Neuronal stem cell (in vitro differentiated cells): ENCODE measurements at regions not wholly inside any gene's neighbourhood (a gene's known extent, or its start where the extent isn't known, plus 50 kb on each side); places are given as distances from the start of the nearest gene placed in this dataset.
"Not testable (repeated sequence)": the region's sequence is repeated elsewhere in the genome, so short reads cannot be mapped to it uniquely, and the experiment has no call there.

Source experiments
- DNase-seq: peaks from one replicate; pipeline ENCODE4 v3.0.0-alpha.2; 2013; ENCODE audit warnings: low spot score
- H2AFZ ChIP-seq: one replicate; pipeline ENCODE4 v1.6.1; 2013; ENCODE audit warnings: mild to moderate bottlenecking, low read length, inconsistent platforms
- H2AK5ac ChIP-seq: 2 replicates; pipeline ENCODE4 v1.6.1; 2013; ENCODE audit warnings: low read depth, mild to moderate bottlenecking, inconsistent platforms, low read length, moderate library complexity, mixed read lengths
- H2BK120ac ChIP-seq: 2 replicates; pipeline ENCODE4 v1.6.1; 2013; ENCODE audit warnings: low read depth, mild to moderate bottlenecking, inconsistent platforms, low read length, moderate library complexity, mixed read lengths
- H2BK12ac ChIP-seq: one replicate; pipeline ENCODE4 v1.6.1; 2013; ENCODE audit warnings: low read length, inconsistent platforms
- H2BK15ac ChIP-seq: 2 replicates; pipeline ENCODE4 v1.6.1; 2013; ENCODE audit warnings: mild to moderate bottlenecking, low read length, inconsistent platforms, mixed read lengths
- H2BK5ac ChIP-seq: one replicate; pipeline ENCODE4 v1.6.1; 2013; ENCODE audit warnings: inconsistent platforms, mild to moderate bottlenecking, low read length, moderate library complexity
- H3K14ac ChIP-seq: one replicate; pipeline ENCODE4 v1.6.1; 2013; ENCODE audit warnings: low read length, inconsistent platforms
- H3K18ac ChIP-seq: 2 replicates; pipeline ENCODE4 v1.6.1; 2013; ENCODE audit warnings: low read length, inconsistent platforms
- H3K23ac ChIP-seq: 2 replicates; pipeline ENCODE4 v1.6.1; 2013; ENCODE audit warnings: low read depth, mild to moderate bottlenecking, mixed read lengths, low read length, inconsistent platforms; ENCODE audit not compliant: poor library complexity
- H3K27ac ChIP-seq: replicated peaks from 3 replicates; pipeline ENCODE4 v1.5.1; 2013; ENCODE audit warnings: low read length, inconsistent platforms
- H3K27me3 ChIP-seq, 3 experiments: 2 replicates each; pipeline ENCODE4 v1.6.1; 2013; ENCODE audit warnings: low read length in 3 of 3, mild to moderate bottlenecking in 2 of 3, inconsistent platforms in 1 of 3, low read depth in 1 of 3, mixed read lengths in 1 of 3, moderate library complexity in 1 of 3; ENCODE audit not compliant: control insufficient read depth in 3 of 3, insufficient read depth in 3 of 3
- H3K36me3 ChIP-seq, 2 donors: replicated peaks in 1 of 2; 2 replicates each; pipeline ENCODE4 v1.6.1; 2013; ENCODE audit warnings: low read length in 2 of 2; ENCODE audit not compliant: control insufficient read depth in 2 of 2, insufficient read depth in 2 of 2
- H3K4ac ChIP-seq: 2 replicates; pipeline ENCODE4 v1.6.1; 2013; ENCODE audit warnings: inconsistent platforms, mild to moderate bottlenecking, low read length, moderate library complexity
- H3K4me1 ChIP-seq, 2 donors: 1 replicate in 1 of 2; 2 replicates in 1 of 2; pipeline ENCODE4 v1.6.1; 2013; ENCODE audit warnings: low read length in 2 of 2, low read depth in 1 of 2; ENCODE audit not compliant: control insufficient read depth in 2 of 2, insufficient read depth in 1 of 2
- H3K4me2 ChIP-seq: one replicate; pipeline ENCODE4 v1.6.1; 2013; ENCODE audit warnings: mild to moderate bottlenecking, low read length, inconsistent platforms; ENCODE audit not compliant: insufficient read depth, poor library complexity, severe bottlenecking
- H3K4me3 ChIP-seq, 2 donors: 2 replicates each; pipeline ENCODE4 v1.5.1; 2013; ENCODE audit warnings: low read length in 2 of 2, mild to moderate bottlenecking in 2 of 2, inconsistent platforms in 1 of 2, moderate library complexity in 1 of 2
- H3K79me1 ChIP-seq: one replicate; pipeline ENCODE4 v1.6.1; 2013; ENCODE audit warnings: low read depth, mild to moderate bottlenecking, inconsistent platforms, low read length, moderate library complexity
- H3K9ac ChIP-seq: one replicate; pipeline ENCODE4 v1.6.1; 2013; ENCODE audit warnings: mild to moderate bottlenecking, low read depth, low read length, inconsistent platforms; ENCODE audit not compliant: poor library complexity
- H3K9me3 ChIP-seq, 2 donors: replicated peaks in 1 of 2; 2 replicates each; pipeline versions ENCODE3 to v1.6.1; 2013; ENCODE audit warnings: low read length in 2 of 2, mild to moderate bottlenecking in 2 of 2, inconsistent platforms in 1 of 2, low read depth in 1 of 2, mixed read lengths in 1 of 2, moderate library complexity in 1 of 2; ENCODE audit not compliant: control insufficient read depth in 2 of 2, insufficient read depth in 1 of 2
- H4K8ac ChIP-seq: one replicate; pipeline ENCODE4 v1.6.1; 2013; ENCODE audit warnings: low read depth, mild to moderate bottlenecking, inconsistent platforms, low read length, moderate library complexity
- H4K91ac ChIP-seq: one replicate; pipeline ENCODE4 v1.6.1; 2013; ENCODE audit warnings: low read length, low read depth, mild to moderate bottlenecking, inconsistent platforms; ENCODE audit not compliant: poor library complexity
- WGBS, 2 donors: extraction: QIAGEN DNeasy Blood & Tissue Kit; methylation state at CpG; one replicate each; pipeline ENCODE4 v1.1.7; 2013; ENCODE audit warnings: missing lambda C conversion rate in 2 of 2, mixed read lengths in 1 of 2; ENCODE audit not compliant: insufficient read length in 2 of 2, insufficient replicate concordance in 1 of 2; ENCODE audit errors: extremely low coverage in 2 of 2; 5-methylcytosine and 5-hydroxymethylcytosine counted together

DNA sequence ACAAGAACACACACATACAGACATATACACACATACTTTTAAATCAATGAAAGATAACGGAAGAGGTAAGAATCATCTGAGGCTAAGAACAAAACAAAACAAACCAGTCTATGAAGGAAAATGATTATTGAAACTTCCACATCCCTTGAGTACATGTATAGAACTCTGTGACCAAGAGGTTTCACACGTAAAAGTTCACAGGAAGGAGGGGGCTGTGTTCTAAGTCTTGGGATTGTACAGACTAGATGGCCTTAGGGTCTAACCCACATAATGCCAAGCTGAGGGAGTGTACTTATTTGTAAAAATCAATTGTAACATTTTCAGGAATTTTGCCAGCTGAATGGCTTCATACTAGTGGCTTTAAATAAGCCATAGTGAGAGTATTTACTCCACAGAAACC, 144.4 kb upstream of the IFNE start:
- H2BK15ac ChIP-seq, result no peak overlapping the region
- no peak overlapping the region for H3K14ac ChIP-seq
- H3K23ac ChIP-seq, result no peak overlapping the region
- no peaks in the 10 kb centered on the region for H3K79me1 ChIP-seq
- H3K4ac ChIP-seq, result no peak overlapping the region
- H2BK12ac ChIP-seq, result no peak overlapping the region
- no peak overlapping the region for H3K27ac ChIP-seq
- H3K36me3 ChIP-seq, result no peaks in the 10 kb centered on the region
- no peak overlapping the region for H2BK120ac ChIP-seq
- no peaks in the 10 kb centered on the region for H3K9me3 ChIP-seq
- no peak overlapping the region for H3K4me3 ChIP-seq
- no peak overlapping the region for H2AFZ ChIP-seq
- no CpG with 5 or more reads among the region's 2 CpGs for WGBS, 2 donors
- H4K91ac ChIP-seq, result no peak overlapping the region
- H2BK5ac ChIP-seq, result no peak overlapping the region
- H3K4me2 ChIP-seq, result no peak overlapping the region
- DNase-seq, result no peak
- no peak overlapping the region for H2AK5ac ChIP-seq
- H4K8ac ChIP-seq, result no peak overlapping the region
- H3K9ac ChIP-seq, result no peak overlapping the region
- no peaks in the 10 kb centered on the region for H3K4me1 ChIP-seq
- peaks cover 0 to 3% (median 0%) of the 10 kb centered on the region in 3 experiments for H3K27me3 ChIP-seq
- no peak overlapping the region for H3K18ac ChIP-seq

DNA sequence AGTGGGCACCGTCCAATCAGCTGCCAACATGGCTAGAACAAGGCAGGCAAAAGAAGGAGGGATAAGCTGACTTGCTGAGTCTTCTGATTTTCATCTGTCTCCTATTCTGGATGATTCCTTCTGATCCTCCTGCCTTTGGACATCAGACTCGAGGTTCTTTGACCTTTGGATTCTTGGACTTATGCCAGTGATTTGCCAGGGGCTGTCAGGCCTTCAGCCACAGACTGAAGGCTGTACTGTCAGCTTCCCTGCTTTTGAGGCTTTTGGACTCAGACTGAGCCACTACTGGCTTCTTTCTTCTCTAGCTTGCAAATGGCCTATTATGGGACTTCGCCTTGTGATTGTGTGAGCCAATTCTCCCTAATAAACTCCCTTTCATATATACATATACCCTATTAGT, 146.8 kb upstream of the IFNE start:
- not testable (repeated sequence) for H3K4me1 ChIP-seq, H2AFZ ChIP-seq, H3K18ac ChIP-seq, H2BK5ac ChIP-seq, H3K23ac ChIP-seq, H2AK5ac ChIP-seq, H3K4me2 ChIP-seq, H2BK120ac ChIP-seq, DNase-seq, H3K79me1 ChIP-seq, H4K91ac ChIP-seq, H3K4ac ChIP-seq, H4K8ac ChIP-seq, H3K36me3 ChIP-seq, H3K14ac ChIP-seq, H2BK12ac ChIP-seq, H3K27ac ChIP-seq, H3K4me3 ChIP-seq, H2BK15ac ChIP-seq, H3K27me3 ChIP-seq, H3K9me3 ChIP-seq, H3K9ac ChIP-seq
- no CpG with 5 or more reads among the region's 3 CpGs for WGBS, 2 donors

DNA sequence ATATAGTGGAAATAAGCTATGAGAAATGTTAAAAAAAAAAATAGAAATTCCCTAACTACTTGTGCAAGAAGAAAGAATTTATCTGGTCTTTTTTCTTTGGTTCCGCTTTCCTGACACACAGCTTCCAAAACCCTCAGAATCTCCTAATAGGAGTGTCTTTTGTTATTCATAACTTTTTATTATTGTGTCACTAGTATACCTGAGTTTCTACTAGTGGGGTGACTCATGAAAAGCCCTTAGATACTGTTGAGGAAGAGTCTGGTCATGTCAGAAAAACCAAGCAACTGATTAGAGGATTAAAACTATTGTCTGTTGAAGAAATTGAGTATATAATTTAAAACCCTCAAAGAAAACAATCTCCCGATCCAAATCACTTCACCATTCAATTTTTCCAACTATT, 152.8 kb upstream of the IFNE start:
- no peak overlapping the region for H2AFZ ChIP-seq
- no peak overlapping the region for H4K8ac ChIP-seq
- no peak overlapping the region for H3K4me3 ChIP-seq
- H3K79me1 ChIP-seq, result no peaks in the 10 kb centered on the region
- no peak overlapping the region for H2BK12ac ChIP-seq
- H3K27me3 ChIP-seq, result no peaks in the 10 kb centered on the region
- H3K4ac ChIP-seq, result no peak overlapping the region
- no peak overlapping the region for H3K14ac ChIP-seq
- H3K9me3 ChIP-seq, result no peaks in the 10 kb centered on the region
- WGBS, 2 donors, result 100% methylated on average over 1 of the region's 2 CpGs; no CpG with 5 or more reads in 1 of the 2 donors
- no peaks in the 10 kb centered on the region for H3K36me3 ChIP-seq
- no peak overlapping the region for H3K9ac ChIP-seq
- no peak overlapping the region for H2BK5ac ChIP-seq
- no peak overlapping the region for H3K23ac ChIP-seq
- H3K4me1 ChIP-seq, result no peaks in the 10 kb centered on the region
- no peak overlapping the region for H3K27ac ChIP-seq
- H4K91ac ChIP-seq, result no peak overlapping the region
- no peak overlapping the region for H2AK5ac ChIP-seq
- H3K4me2 ChIP-seq, result no peak overlapping the region
- DNase-seq, result no peak
- H3K18ac ChIP-seq, result no peak overlapping the region
- no peak overlapping the region for H2BK15ac ChIP-seq
- no peak overlapping the region for H2BK120ac ChIP-seq

GRCh38 chr9:21638104-21638503, 156.0 kb upstream of the IFNE start:
- no peak overlapping the region for H2BK5ac ChIP-seq
- H3K27me3 ChIP-seq, result no peaks in the 10 kb centered on the region
- H3K4me3 ChIP-seq, result no peak overlapping the region
- H3K9ac ChIP-seq, result no peak overlapping the region
- H3K27ac ChIP-seq, result no peak overlapping the region
- no peak for DNase-seq
- no peak overlapping the region for H2AK5ac ChIP-seq
- H3K4me2 ChIP-seq, result no peak overlapping the region
- no peak overlapping the region for H3K14ac ChIP-seq
- H4K8ac ChIP-seq, result no peak overlapping the region
- peak overlapping the region; percentile 27 for H3K18ac ChIP-seq
- no peak overlapping the region for H2BK15ac ChIP-seq
- H3K4ac ChIP-seq, result no peak overlapping the region
- H3K9me3 ChIP-seq, result no peaks in the 10 kb centered on the region
- no peak overlapping the region for H2BK12ac ChIP-seq
- H2AFZ ChIP-seq, result no peak overlapping the region
- H3K23ac ChIP-seq, result no peak overlapping the region
- peak overlapping the region; percentile 3 for H2BK120ac ChIP-seq
- no peaks in the 10 kb centered on the region for H3K4me1 ChIP-seq
- no CpG with 5 or more reads among the region's 16 CpGs for WGBS, 2 donors
- H3K79me1 ChIP-seq, result no peaks in the 10 kb centered on the region
- H4K91ac ChIP-seq, result no peak overlapping the region
- no peaks in the 10 kb centered on the region for H3K36me3 ChIP-seq
